HEK293T (cell line): ENCODE measurements at regions not wholly inside any gene's neighbourhood (a gene's known extent, or its start where the extent isn't known, plus 50 kb on each side); places are given as distances from the start of the nearest gene placed in this dataset.

Experiments used
- FOXK2 ChIP-seq: fragments of 450-650 bp; IDR thresholded peaks from 2 replicates; pipeline ENCODE4 v1.6.1; 2016; ENCODE audit warnings: mild to moderate bottlenecking
- HDGF ChIP-seq: fragments of 450-650 bp; IDR thresholded peaks from 2 replicates; pipeline ENCODE4 v1.6.1; 2017; ENCODE audit warnings: antibody characterized with exemption, borderline replicate concordance

DNA sequence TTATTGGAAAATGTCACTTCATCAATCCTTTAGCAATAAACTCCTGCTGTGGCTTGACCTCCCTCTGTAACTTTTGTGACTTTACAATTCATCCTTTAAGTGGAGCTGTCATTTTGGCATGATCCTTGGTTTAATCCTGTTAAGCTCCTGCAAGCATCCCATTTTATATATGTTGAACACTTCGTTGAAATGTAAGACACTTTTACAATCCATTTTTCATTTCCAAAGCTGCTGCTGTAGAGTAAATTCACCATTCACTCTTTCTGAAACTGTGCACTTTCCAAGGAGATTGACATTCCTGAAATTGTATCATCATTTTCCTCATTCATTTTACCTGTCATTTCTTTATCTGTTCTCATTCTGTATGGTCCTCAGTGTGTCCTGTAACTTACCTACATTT is 1003.2 kb upstream of the GOT2 start:
- TF ChIP-seq HDGF (no peak), FOXK2 (no peak)
